ENCODE measurements at regions not wholly inside any gene's neighbourhood (a gene's known extent, or its start where the extent isn't known, plus 50 kb on each side); places are given as distances from the start of the nearest gene placed in this dataset.

GRCh38 chr11:10373340-10373739, 68.5 kb downstream of the ADM start:
- Histone ChIP-seq H3K79me1 (ENCODE audit: low read depth, low read length) (no peaks in the 10 kb centered on the region), H3K14ac (ENCODE audit: insufficient read length) (no peak overlapping the region), H3K27ac (ENCODE audit: low read depth, low read length) (no peak overlapping the region), H3K4me1 (replicated peaks in 1 of 4; ENCODE audit: control insufficient read depth in 3 of 4, insufficient read depth in 4 of 4, low read length in 3 of 4) (no peaks in the 10 kb centered on the region), H2AK5ac (ENCODE audit: low read depth, low read length) (no peak overlapping the region), H3K9me3 (ENCODE audit: insufficient read depth in 2 of 2, low read depth in 1 of 2, low read length in 1 of 2) (0 out of 4 replicates have a peak, but pooled peaks cover 0 to 3% of the 10 kb centered on the region in 2 experiments), H3K4ac (replicated peaks; ENCODE audit: insufficient read length, low read depth, low read length) (peak overlapping the region; percentile 22), H2BK15ac (ENCODE audit: low read length) (no peak overlapping the region), H4K8ac (ENCODE audit: extremely low read depth, insufficient read depth, low read length) (no peak overlapping the region), H3K18ac (ENCODE audit: extremely low read depth, low read length) (no peak overlapping the region), H3K79me2 (ENCODE audit: control insufficient read depth in 1 of 2, insufficient read depth in 2 of 2, low read length in 2 of 2) (no peaks in the 10 kb centered on the region), H4K20me1 (replicated peaks in 1 of 2; ENCODE audit: control insufficient read depth in 1 of 2, insufficient read depth in 2 of 2, low read length in 2 of 2) (no peaks in the 10 kb centered on the region), H3K56ac (replicated peaks; ENCODE audit: insufficient read length, low read depth, low read length) (no peak overlapping the region), H2BK12ac (ENCODE audit: low read depth, low read length) (no peak overlapping the region), H3K23ac (ENCODE audit: insufficient read length) (no peak overlapping the region), H4K91ac (replicated peaks; ENCODE audit: insufficient read length, low read length) (no peak overlapping the region), H2BK120ac (replicated peaks; ENCODE audit: low read depth, low read length) (no peak overlapping the region), H2AFZ (ENCODE audit: low read length) (no peak overlapping the region), H3K27me3 (replicated peaks in 1 of 4; ENCODE audit: control insufficient read depth in 3 of 4, extremely low read depth in 1 of 4, insufficient read depth in 3 of 4, low read length in 3 of 4) (no peaks in the 10 kb centered on the region), H4K5ac (ENCODE audit: insufficient read length, low read depth, low read length) (no peak overlapping the region), H2BK5ac (ENCODE audit: low read depth, low read length) (no peak overlapping the region), H3K9ac (replicated peaks in 1 of 4; ENCODE audit: extremely low read depth in 1 of 4, low read depth in 3 of 4, low read length in 3 of 4) (no peak overlapping the region), H3K4me2 (ENCODE audit: insufficient read depth in 1 of 2, low read depth in 2 of 2, low read length in 2 of 2) (no peak overlapping the region), H3K36me3 (ENCODE audit: control insufficient read depth in 2 of 4, insufficient read depth in 4 of 4, low read length in 3 of 4) (no peaks in the 10 kb centered on the region), H2BK20ac (ENCODE audit: low read length) (no peak overlapping the region), H3K23me2 (ENCODE audit: low read depth, low read length) (no peaks in the 10 kb centered on the region), H3K4me3 (ENCODE audit: extremely low read depth in 1 of 4, insufficient read depth in 2 of 4, low read depth in 3 of 4, low read length in 4 of 4) (no peak overlapping the region)
- no peak for TF ChIP-seq ATF2 (IDR thresholded peaks at IDR 0.05; ENCODE audit: low read length)
- TF ChIP-seq MAX (IDR thresholded peaks at IDR 0.05), result no peak
- no peak for TF ChIP-seq TEAD4 (IDR thresholded peaks at IDR 0.05; ENCODE audit: low read depth, low read length)
- no peak for TF ChIP-seq FOSL1 (IDR thresholded peaks at IDR 0.05; ENCODE audit: insufficient read depth, low read depth, low read length)
- TF ChIP-seq SIN3A (conservative IDR thresholded peaks at IDR 0.05 in 1 of 2, IDR thresholded peaks at IDR 0.05 in 1 of 2; ENCODE audit: low read depth in 1 of 2, low read length in 2 of 2), result no peak
- no peak for TF ChIP-seq MAFK (IDR thresholded peaks at IDR 0.05; ENCODE audit: low read depth, low read length)
- TF ChIP-seq SAP30 (IDR thresholded peaks at IDR 0.05; ENCODE audit: insufficient read depth, insufficient replicate concordance, low read length), result no peak
- TF ChIP-seq ASH2L (IDR thresholded peaks at IDR 0.05; ENCODE audit: low read length), result no peak
- no peak for TF ChIP-seq KDM4A (IDR thresholded peaks at IDR 0.05; ENCODE audit: low read depth, low read length, severe bottlenecking)
- no peak for TF ChIP-seq JUN (IDR thresholded peaks at IDR 0.05; ENCODE audit: low read depth, low read length)
- TF ChIP-seq HDAC6 (IDR thresholded peaks at IDR 0.05; ENCODE audit: low read depth, low read length), result no peak
- no peak for TF ChIP-seq BCL11A (IDR thresholded peaks at IDR 0.05; ENCODE audit: low read depth in 2 of 2, low read length in 2 of 2)
- WGBS, 2 experiments (ENCODE audit: extremely low coverage in 1 of 2, insufficient coverage in 1 of 2, insufficient read length in 1 of 2, insufficient replicate concordance in 2 of 2, low coverage in 1 of 2, low lambda C conversion rate in 2 of 2, missing lambda C conversion rate in 1 of 2), result 81% methylated on average over 3 of the region's 3 CpGs; no CpG with 5 or more reads in 1 of the 2 experiments
- DNase-seq (ENCODE audit: low read depth in 1 of 2, low spot score in 2 of 2), result peak in 1 of 2 experiments; percentile 26
- ChIA-PET POLR2A (ENCODE audit: partially characterized antibody) (no interaction called here), CTCF (ENCODE audit: partially characterized antibody) (no interaction called here)
- no peak for FAIRE-seq
